Neural cell (in vitro differentiated cells): ENCODE measurements at regions not wholly inside any gene's neighbourhood (a gene's known extent, or its start where the extent isn't known, plus 50 kb on each side); places are given as distances from the start of the nearest gene placed in this dataset.

Experiments used
- H2AFZ ChIP-seq: fragments of 200-600, 300-800 bp; sonication (generic), shearing (Covaris generic); 2 replicates; pipeline ENCODE4 v1.6.0; 2014; ENCODE audit warnings: low read depth, mild to moderate bottlenecking, antibody characterized with exemption, low read length, moderate library complexity
- H3F3A ChIP-seq: fragments of 200-600 bp; shearing (Covaris generic); 2 replicates; pipeline ENCODE4 v1.6.1; 2016; ENCODE audit warnings: mild to moderate bottlenecking, moderate library complexity, mixed read lengths, antibody characterized with exemption, low read length; ENCODE audit not compliant: insufficient read depth, poor library complexity, severe bottlenecking
- H3K27ac ChIP-seq: fragments of 200-600, 300-800 bp; sonication (generic), shearing (Covaris generic); 2 replicates; pipeline ENCODE4 v1.5.1; 2014; ENCODE audit warnings: mild to moderate bottlenecking, low read length, moderate library complexity
- H3K27me3 ChIP-seq: fragments of 300-800, 200-600 bp; sonication (generic), shearing (Covaris generic); 2 replicates; pipeline ENCODE4 v1.6.0; 2014; ENCODE audit warnings: mild to moderate bottlenecking, low read depth, low read length, moderate library complexity; ENCODE audit not compliant: insufficient read depth
- H3K36me3 ChIP-seq: fragments of 300-800, 200-600 bp; sonication (generic), shearing (Covaris generic); 2 replicates; pipeline ENCODE4 v1.5.1; 2014; ENCODE audit warnings: mild to moderate bottlenecking, antibody characterized with exemption, low read length, moderate library complexity; ENCODE audit not compliant: insufficient read depth
- H3K4me2 ChIP-seq: fragments of 300-800, 200-600 bp; sonication (generic), shearing (Covaris generic); 2 replicates; pipeline ENCODE4 v1.6.0; 2014; ENCODE audit warnings: mild to moderate bottlenecking, low read length
- H3K4me3 ChIP-seq: fragments of 300-800, 200-600 bp; sonication (generic), shearing (Covaris generic); 2 replicates; pipeline ENCODE4 v1.5.1; 2014; ENCODE audit warnings: mild to moderate bottlenecking, low read length, moderate library complexity
- H3K79me2 ChIP-seq: fragments of 200-600 bp; shearing (Covaris generic); replicated peaks from 2 replicates; pipeline ENCODE4 v1.6.0; 2014; ENCODE audit warnings: mild to moderate bottlenecking, low read length, moderate library complexity; ENCODE audit not compliant: insufficient read depth
- H3K9ac ChIP-seq: fragments of 300-800, 200-600 bp; sonication (generic), shearing (Covaris generic); 2 replicates; pipeline ENCODE4 v1.6.1; 2016; ENCODE audit warnings: mild to moderate bottlenecking, low read length, mixed read lengths
- H3K9me2 ChIP-seq: fragments of 200-600 bp; shearing (Covaris generic); 2 replicates; pipeline ENCODE4 v1.6.1; 2016; ENCODE audit warnings: mild to moderate bottlenecking, low read length, mixed read lengths; ENCODE audit not compliant: insufficient read depth
- H3K9me3 ChIP-seq: fragments of 200-600, 300-800 bp; sonication (generic), shearing (Covaris generic); 2 replicates; pipeline ENCODE4 v1.6.1; 2016; ENCODE audit warnings: mild to moderate bottlenecking, mixed run types, low read length, moderate library complexity, mixed read lengths
- H4K20me1 ChIP-seq: fragments of 200-600 bp; shearing (Covaris generic); 2 replicates; pipeline ENCODE4 v1.6.1; 2016; ENCODE audit warnings: mild to moderate bottlenecking, mixed run types; ENCODE audit not compliant: insufficient read depth
- EP300 ChIP-seq: fragments of 450-650 bp; conservative IDR thresholded peaks from 2 replicates; pipeline ENCODE4 v1.6.1; 2014; ENCODE audit warnings: antibody characterized with exemption, mild to moderate bottlenecking, moderate library complexity; ENCODE audit not compliant: poor library complexity, severe bottlenecking
- EZH2 ChIP-seq: fragments of 200-600, 300-800 bp; shearing (Covaris generic), sonication (generic); IDR thresholded peaks from 2 replicates; pipeline ENCODE4 v1.6.1; 2014; ENCODE audit warnings: antibody characterized with exemption, low read length, borderline replicate concordance, mild to moderate bottlenecking; ENCODE audit not compliant: insufficient read depth, poor library complexity, severe bottlenecking
- MXI1 ChIP-seq: fragments of 450-650 bp; conservative IDR thresholded peaks from 2 replicates; pipeline ENCODE4 v1.6.1; 2014; ENCODE audit warnings: antibody characterized with exemption, mild to moderate bottlenecking; ENCODE audit not compliant: poor library complexity, severe bottlenecking
- POLR2AphosphoS5 ChIP-seq: IDR thresholded peaks from 2 replicates; pipeline ENCODE4 v1.6.1; 2012
- RAD21 ChIP-seq: fragments of 450-650 bp; conservative IDR thresholded peaks from 2 replicates; pipeline ENCODE4 v1.6.1; 2014; ENCODE audit warnings: antibody characterized with exemption, mild to moderate bottlenecking, moderate library complexity
- SMC3 ChIP-seq: fragments of 450-650 bp; conservative IDR thresholded peaks from 2 replicates; pipeline ENCODE4 v1.6.1; 2014; ENCODE audit warnings: antibody characterized with exemption, mild to moderate bottlenecking, moderate library complexity; ENCODE audit not compliant: poor library complexity
- TAF1 ChIP-seq: IDR thresholded peaks from 2 replicates; pipeline ENCODE4 v1.6.1; 2012; ENCODE audit warnings: low read depth
- TF ChIP-seq, protein P1 (sequence below): fragments of 450-650 bp; IDR thresholded peaks from 2 replicates; pipeline ENCODE4 v1.5.1; 2014; ENCODE audit warnings: antibody characterized with exemption, mild to moderate bottlenecking, moderate library complexity; ENCODE audit not compliant: poor library complexity, severe bottlenecking
- TF ChIP-seq, protein P2 (sequence below): IDR thresholded peaks from 2 replicates; pipeline ENCODE4 v1.6.1; 2012; ENCODE audit warnings: borderline replicate concordance

DNA sequence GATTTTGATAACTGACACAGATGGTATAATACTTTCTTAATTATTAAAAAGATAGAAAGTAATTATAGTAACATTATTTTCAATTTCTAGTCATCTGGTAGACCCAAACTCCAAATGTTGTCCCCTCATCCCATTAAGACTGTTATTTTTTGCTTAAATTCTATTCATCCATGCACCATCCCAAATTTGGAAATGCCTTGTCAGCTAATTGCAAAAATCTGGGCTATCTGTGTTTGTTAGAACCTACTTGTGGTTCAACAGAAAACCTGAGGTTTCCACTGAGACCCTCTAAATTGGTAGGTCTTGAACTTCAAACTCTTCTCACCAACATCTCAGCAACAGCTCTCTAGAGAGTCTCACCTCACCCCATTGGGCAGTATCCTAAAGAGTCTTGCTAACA is 172.2 kb upstream of the ADGRL3 start:
- H3K36me3 ChIP-seq = no peaks in the 10 kb centered on the region
- no peak overlapping the region for H3K9ac ChIP-seq
- H3K9me3 ChIP-seq = no peaks in the 10 kb centered on the region
- TF ChIP-seq TAF1 (no peak), EP300 (no peak), EZH2 (no peak), MXI1 (no peak), RAD21 (no peak), SMC3 (no peak), POLR2AphosphoS5 (no peak)
- TF ChIP-seq, protein P1, sequence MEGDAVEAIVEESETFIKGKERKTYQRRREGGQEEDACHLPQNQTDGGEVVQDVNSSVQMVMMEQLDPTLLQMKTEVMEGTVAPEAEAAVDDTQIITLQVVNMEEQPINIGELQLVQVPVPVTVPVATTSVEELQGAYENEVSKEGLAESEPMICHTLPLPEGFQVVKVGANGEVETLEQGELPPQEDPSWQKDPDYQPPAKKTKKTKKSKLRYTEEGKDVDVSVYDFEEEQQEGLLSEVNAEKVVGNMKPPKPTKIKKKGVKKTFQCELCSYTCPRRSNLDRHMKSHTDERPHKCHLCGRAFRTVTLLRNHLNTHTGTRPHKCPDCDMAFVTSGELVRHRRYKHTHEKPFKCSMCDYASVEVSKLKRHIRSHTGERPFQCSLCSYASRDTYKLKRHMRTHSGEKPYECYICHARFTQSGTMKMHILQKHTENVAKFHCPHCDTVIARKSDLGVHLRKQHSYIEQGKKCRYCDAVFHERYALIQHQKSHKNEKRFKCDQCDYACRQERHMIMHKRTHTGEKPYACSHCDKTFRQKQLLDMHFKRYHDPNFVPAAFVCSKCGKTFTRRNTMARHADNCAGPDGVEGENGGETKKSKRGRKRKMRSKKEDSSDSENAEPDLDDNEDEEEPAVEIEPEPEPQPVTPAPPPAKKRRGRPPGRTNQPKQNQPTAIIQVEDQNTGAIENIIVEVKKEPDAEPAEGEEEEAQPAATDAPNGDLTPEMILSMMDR = no peak
- TF ChIP-seq, protein P2, sequence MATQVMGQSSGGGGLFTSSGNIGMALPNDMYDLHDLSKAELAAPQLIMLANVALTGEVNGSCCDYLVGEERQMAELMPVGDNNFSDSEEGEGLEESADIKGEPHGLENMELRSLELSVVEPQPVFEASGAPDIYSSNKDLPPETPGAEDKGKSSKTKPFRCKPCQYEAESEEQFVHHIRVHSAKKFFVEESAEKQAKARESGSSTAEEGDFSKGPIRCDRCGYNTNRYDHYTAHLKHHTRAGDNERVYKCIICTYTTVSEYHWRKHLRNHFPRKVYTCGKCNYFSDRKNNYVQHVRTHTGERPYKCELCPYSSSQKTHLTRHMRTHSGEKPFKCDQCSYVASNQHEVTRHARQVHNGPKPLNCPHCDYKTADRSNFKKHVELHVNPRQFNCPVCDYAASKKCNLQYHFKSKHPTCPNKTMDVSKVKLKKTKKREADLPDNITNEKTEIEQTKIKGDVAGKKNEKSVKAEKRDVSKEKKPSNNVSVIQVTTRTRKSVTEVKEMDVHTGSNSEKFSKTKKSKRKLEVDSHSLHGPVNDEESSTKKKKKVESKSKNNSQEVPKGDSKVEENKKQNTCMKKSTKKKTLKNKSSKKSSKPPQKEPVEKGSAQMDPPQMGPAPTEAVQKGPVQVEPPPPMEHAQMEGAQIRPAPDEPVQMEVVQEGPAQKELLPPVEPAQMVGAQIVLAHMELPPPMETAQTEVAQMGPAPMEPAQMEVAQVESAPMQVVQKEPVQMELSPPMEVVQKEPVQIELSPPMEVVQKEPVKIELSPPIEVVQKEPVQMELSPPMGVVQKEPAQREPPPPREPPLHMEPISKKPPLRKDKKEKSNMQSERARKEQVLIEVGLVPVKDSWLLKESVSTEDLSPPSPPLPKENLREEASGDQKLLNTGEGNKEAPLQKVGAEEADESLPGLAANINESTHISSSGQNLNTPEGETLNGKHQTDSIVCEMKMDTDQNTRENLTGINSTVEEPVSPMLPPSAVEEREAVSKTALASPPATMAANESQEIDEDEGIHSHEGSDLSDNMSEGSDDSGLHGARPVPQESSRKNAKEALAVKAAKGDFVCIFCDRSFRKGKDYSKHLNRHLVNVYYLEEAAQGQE = no peak
- no peaks in the 10 kb centered on the region for H3K79me2 ChIP-seq
- H3K27ac ChIP-seq = no peak overlapping the region
- H3K9me2 ChIP-seq = no peaks in the 10 kb centered on the region
- no peak overlapping the region for H3K4me3 ChIP-seq
- H3K27me3 ChIP-seq = no peaks in the 10 kb centered on the region
- no peak overlapping the region for H2AFZ ChIP-seq
- H4K20me1 ChIP-seq = no peaks in the 10 kb centered on the region
- no peak overlapping the region for H3K4me2 ChIP-seq
- no peaks in the 10 kb centered on the region for H3F3A ChIP-seq

DNA sequence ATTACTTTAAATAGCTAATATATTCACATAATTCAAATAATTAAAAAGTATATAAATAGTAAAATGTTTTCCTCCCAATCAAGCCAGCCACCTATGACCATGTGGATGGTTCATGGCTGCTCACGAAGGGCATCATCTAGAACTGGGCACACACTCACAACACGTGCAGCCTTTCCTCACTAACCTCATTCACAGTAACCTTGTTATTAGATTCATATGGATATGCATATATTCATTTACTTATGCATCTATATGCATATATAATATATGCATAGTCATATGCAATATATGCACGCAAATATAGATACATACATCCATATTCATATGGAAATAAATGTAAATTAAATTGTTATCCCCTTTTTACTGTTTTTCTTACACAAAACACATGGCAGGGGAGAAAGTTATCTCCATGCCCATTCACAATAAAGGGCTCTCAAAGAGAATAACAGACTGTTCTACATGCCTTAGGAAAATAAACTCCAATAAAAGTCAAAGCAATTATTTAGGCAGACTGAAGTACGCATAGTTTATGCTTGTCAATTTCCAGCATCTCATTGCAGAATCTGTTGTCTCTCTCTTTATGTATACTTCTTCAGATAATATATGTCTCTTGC is 163.9 kb upstream of the ADGRL3 start:
- Histone ChIP-seq H4K20me1 (no peaks in the 10 kb centered on the region), H3K27me3 (no peaks in the 10 kb centered on the region), H3K9me3 (no peaks in the 10 kb centered on the region), H3K9ac (no peak overlapping the region), H3K36me3 (no peaks in the 10 kb centered on the region), H3K4me2 (no peak overlapping the region), H3K9me2 (no peaks in the 10 kb centered on the region), H3K79me2 (no peaks in the 10 kb centered on the region), H3K4me3 (no peak overlapping the region), H3F3A (no peaks in the 10 kb centered on the region), H2AFZ (no peak overlapping the region), H3K27ac (no peak overlapping the region)
- TF ChIP-seq, protein P2 = no peak
- TF ChIP-seq EZH2 (no peak), TAF1 (no peak), POLR2AphosphoS5 (no peak), MXI1 (no peak), SMC3 (no peak), EP300 (no peak), RAD21 (no peak)
- TF ChIP-seq, protein P1 = no peak
